NCI-H2107 treated with DMSO at 0.1 percent for 48 hours (cell line): ENCODE measurements at regions not wholly inside any gene's neighbourhood (a gene's known extent, or its start where the extent isn't known, plus 50 kb on each side); places are given as distances from the start of the nearest gene placed in this dataset.
"Not testable (repeated sequence)": the region's sequence is repeated elsewhere in the genome, so short reads cannot be mapped to it uniquely, and the experiment has no call there.

Experiments
- DNase-seq: peaks from one replicate; lab custom pipeline; 2025; ENCODE audit not compliant: unreplicated experiment; lab: John Stamatoyannopoulos, UW

DNA sequence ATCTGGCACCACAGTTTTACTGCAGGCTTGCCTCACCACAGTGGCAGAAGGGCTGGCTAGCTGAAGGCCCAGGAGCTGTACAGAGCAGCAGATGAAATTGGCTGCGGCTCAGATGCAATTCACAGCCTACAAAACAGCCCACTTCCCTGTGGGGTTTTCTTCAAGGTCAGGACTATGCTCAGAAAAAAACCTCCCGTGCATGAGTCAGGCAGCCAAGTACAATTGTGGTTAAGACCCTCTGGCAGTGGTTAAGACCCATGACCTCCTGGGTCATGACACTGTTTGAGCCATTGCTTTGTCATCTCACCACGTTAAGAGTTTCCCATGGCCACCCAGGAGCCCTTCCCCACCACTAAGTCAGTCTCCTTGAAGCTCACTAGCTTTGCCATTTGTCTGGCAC is 276.3 kb downstream of the HNRNPD start:
- DNase-seq: no peak

DNA sequence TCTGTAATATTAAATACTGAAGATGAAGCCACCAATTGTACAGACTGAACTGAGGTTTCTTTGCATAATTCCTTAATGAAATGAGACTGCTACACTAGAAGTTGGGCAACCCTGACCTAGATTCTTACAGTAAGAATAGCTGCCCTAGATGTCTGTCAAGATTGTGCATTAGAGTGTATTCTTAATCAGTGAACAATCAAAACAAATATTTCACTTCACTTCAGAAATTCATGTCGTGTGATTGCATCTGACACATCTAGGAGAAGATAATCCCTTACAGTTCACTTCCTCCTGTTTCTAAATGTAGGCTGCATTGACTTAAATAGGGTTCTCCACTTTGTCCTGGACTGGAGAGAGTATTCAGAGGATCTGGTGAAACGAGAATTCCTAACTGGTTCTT is 283.1 kb downstream of the HNRNPD start:
- no peak for DNase-seq

DNA sequence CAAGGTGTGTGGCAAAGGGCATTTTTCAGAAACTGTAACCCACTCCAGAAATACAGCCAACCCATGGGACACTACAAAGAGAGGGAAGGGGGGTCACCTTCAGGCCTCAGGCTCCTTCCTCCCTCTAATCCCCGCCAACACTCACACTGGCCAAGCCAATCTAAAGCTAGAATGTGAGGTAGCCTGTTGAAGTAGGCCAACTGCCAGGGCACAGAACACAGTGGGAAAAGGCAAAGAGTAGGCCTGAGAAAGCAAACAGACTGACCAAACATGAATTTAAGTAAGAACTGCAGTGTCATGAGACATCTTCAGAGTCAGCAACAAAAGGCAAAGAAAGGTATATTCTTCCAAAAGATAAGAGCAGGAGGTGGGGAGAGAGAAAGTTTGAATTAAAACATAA is 289.0 kb downstream of the HNRNPD start:
- no peak for DNase-seq

DNA sequence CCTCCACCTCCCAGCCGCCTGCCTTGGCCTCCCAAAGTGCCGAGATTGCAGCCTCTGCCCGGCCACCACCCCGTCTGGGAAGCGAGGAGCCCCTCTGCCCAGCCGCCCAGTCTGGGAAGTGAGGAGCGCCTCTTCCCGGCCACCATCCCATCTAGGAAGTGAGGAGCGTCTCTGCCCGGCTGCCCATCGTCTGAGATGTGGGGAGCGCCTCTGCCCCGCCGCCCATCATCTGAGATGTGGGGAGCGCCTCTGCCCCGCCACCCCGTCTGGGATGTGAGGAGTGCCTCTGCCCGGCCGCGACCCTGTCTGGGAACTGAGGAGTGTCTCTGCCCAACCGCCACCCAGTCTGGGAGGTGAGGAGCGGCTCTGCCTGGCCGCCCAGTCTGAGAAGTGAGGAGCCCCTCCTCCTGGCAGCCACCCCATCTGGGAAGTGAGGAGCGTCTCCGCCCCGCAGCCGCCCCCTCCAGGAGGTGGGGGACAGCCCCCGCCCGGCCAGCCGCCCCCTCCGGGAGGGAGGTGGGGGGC is 296.3 kb downstream of the HNRNPD start:
- DNase-seq: not testable (repeated sequence)

DNA sequence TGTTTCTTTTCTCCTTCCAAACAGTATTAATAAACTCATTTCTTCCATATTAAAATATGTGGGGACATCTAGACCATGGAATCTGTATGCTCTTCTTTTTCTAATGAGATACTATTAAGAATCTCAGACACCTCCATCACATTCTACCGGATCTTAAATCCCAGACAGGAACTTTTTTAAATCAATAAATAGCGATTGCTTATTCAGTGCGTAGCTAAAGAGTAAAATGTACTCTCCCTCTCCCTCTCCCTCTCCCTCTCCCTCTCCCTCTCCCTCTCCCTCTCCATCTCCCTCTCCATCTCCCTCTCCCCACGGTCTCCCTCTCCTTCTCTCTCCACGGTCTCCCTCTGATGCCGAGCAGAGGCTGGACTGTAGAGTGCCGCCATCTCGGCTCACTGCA is 297.0 kb downstream of the HNRNPD start:
- DNase-seq: no peak

DNA sequence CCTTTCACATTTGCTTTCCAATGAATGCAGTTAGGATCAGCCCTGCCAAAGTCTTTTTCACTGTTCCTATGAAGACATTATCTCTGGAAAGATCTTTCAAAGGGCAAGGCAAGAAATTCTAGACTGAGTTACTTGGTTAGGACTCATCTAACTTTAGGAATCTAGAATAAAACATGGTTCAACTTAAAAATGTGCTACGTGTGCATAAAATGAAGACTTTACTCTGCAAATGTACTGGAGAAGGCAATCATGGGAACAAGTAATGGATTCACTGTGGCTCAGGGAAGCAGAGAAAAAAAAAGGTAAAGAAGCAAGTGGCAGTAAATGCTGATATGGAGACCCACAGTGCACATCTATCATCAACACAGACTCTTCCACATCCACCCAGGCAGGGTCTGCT is 297.4 kb downstream of the HNRNPD start:
- no peak for DNase-seq

DNA sequence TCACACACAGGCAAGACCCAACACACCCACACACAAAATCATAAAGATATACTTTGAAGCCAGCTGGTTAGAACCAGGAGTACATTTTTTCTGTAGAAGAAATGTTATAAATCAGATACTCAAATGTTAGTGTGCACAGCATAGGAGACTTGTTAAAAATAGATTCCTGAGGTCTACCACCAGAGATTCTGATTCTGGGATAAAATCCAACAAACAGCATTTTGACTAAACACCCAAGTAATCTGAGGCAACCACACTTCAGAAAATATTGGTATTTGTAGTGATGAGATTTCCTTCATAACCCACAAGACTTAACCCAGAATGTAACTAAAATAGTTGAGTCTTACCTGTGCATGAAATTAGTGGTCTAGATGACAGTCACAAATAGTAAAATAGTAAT is 301.8 kb downstream of the HNRNPD start:
- DNase-seq: no peak

DNA sequence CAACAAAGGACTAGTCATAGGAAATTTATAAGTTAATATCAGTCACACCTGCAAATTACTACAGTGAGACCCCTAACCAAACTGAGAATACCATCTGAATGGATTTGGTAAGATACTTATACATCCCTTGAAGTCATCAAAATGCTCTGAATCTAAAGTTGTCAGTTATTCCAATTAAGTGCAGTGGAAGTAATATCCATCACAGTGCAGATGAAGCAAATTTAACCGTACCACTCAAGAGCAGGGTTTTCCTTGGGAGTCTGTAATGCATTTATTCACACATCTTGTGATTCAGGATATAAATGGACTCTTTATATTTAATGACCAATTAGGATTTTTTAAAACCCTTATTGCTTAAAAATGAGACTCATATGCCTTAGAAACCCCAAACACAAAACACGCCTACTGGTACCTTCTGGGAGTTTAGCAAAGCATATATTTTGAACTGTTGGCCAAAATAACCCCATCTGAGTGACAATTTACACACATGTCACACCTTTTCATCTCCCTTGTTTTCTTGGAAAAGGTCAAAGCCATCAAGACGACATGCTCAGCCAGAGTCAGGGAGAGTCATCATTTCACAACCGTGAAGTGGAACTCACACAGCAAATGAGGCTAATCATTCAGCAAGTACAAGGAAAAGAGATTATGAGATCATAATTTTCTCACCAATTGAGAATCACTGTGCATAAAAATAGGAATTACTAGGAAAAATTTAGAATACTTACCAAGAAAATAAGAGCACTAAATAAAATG is 303.7 kb downstream of the HNRNPD start:
- no peak for DNase-seq

DNA sequence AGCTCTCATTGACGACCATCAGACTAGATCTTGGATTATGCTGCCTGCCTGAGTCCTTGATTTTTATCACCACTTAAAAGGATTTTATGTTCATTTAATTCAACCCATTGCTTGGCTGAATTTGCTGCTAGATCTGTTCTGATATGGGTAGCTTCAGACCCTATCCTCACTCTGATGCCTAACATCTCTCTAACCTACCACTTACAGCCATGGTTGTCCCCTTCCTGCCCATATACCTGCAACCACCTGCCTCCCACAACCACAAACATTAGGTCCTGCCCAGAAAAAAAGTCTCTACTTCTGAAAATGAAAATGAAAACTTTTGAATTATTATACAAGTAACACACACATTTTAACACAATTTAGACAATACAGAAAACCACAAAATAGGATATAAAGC is 310.8 kb downstream of the HNRNPD start:
- DNase-seq: no peak

DNA sequence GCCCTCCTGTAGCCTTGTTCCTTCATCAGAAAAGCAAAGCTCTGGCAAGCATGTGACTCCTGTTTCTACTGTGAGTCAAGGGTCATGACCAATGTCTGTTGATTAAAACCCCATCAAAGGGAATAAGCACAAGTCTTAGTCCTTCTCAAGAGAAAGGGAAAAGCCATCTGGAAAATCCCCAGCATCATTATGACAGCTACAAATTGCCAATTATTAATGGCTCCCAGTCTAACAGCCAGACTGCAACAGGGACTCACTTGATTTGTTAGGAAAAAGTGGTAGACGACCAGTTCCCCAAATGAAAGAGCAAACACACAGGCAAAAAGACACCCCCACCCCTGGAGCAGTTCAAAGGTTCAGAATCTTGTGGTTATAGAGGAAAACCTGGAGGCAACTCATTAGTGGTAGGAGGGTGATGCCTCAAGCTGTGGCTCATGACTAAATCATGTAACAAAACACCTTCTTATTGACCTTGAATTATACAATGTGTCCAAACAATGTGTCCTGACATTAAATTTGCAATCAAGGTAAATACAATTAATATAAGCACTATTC is 315.7 kb downstream of the HNRNPD start:
- no peak for DNase-seq

DNA sequence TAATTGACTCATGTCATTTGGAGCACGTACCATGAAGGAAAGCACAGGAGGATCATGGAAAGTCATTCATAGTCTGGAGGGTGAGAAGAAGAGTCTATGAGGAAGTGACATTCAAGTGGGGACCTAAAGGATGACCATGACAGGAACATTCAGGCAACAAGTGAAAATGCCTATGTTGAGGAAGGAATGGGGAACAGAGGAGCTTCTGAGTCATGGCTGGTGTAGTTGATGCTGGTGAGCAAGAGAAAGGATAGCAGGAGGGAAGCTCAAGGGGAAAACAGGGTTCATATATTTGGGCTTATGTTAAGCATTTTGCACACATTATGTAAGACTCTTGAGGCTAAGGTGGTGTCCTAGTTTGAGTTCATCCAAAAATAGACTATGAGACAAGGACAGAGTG is 318.6 kb downstream of the HNRNPD start:
- DNase-seq: no peak

DNA sequence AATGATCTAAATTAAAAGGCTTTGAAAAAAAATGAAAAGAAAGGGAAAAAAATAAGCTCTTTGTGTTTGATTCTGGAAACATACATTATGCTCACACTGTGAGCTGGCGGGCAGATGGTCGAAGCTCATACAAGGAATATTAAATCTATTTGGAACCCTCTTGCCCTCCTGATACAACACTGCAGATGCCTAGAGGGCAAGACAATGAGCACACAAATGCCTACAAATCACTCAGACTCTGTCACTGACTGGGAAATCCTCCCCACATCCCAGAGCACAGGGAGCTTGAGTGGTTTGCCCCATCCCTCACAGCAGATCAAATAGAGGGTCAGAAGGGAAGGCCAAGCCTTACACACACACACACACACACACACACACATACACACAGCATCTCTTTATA is 320.4 kb downstream of the HNRNPD start:
- no peak for DNase-seq

DNA sequence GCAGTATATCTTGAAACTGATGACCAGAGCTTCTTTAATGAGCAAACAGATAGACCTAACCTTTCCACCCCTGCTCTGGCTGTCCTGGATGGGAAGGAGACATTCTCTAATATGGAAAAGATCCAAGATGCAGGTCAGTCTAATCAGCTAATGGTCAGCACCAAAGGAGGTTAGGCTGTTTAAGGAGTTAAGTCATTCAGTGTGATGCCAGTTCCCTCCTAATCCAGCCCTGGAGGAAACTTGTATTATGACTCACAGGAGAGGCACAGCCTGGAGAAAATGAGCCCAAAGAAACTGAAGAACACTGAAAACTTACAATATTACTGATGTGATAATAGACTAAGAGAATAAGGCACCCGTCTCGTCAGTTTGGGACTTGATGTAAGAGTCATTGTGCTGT is 323.0 kb downstream of the HNRNPD start:
- no peak for DNase-seq

DNA sequence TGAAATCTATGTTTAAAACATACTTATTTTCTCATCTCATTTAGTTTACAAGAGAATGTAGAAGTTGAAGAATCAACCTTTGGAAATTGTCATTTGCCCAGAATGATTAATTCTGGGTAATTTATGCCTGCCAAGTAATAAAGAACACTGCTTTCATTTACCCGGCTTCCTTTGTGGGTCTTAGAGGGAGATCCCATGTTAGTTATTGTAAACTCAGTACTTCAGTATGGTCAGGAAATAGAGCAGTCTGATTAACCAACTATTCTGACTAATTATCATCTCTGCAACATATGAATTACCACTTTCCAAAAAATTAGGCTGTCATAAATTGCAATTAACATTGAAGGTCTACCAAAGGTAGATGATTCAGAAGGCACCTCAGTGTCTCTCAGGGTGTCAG is 324.5 kb downstream of the HNRNPD start:
- no peak for DNase-seq

DNA sequence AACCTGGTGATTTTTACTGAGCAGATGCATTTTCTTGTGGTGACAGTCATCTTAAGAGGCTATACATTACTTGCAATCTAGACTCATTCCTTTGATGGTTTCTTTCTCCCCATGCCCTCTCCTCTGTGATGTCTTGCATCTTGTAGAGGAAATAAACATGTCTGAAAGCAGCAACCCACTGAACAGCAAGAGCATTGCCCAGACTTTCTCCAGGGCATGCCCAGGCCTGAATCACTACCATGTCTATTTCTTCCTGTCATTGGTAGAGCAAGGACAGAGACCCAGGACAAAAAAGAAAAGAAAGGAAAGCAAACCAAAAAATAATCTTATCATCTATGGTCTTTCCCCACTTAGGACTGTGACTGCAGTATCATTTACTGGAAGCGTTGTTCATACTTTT is 326.1 kb downstream of the HNRNPD start:
- no peak for DNase-seq

DNA sequence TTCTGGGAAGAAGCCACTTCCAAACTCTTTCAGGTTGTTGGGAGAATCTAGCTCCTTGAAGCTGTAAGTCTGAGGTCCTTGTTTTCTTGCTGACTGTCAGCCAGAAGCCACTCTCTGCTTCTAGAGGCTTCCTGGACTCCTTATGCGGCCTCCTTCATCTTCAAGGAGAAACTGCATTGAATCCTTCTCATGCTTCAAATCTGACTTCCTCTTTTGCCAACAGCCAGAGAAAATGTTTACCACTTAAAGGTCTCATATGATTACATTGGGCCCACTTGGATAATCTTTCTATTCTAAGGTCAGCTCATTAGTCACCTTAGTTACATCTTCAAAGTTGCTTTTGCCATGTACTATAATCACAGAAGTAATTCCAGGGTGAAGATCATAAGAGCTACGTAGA is 327.0 kb downstream of the HNRNPD start:
- no peak for DNase-seq

DNA sequence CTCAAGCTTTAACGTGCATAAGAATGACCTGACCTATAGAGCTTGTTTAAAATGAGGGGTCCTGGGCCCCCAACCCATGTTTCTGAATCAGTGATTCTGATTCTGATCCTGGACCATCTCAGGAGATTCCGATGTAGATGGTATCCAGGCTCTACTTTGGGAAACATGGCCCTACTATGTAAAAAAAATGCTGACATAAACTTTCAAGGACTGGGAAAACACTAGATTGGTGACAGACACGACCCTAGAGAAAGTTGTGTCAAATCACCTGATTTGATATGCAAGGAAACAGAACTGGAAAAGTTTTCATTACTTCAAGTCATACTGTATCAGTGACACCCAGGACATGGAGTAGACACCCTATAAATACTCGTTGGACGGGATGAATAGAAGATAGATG is 328.5 kb downstream of the HNRNPD start:
- no peak for DNase-seq

DNA sequence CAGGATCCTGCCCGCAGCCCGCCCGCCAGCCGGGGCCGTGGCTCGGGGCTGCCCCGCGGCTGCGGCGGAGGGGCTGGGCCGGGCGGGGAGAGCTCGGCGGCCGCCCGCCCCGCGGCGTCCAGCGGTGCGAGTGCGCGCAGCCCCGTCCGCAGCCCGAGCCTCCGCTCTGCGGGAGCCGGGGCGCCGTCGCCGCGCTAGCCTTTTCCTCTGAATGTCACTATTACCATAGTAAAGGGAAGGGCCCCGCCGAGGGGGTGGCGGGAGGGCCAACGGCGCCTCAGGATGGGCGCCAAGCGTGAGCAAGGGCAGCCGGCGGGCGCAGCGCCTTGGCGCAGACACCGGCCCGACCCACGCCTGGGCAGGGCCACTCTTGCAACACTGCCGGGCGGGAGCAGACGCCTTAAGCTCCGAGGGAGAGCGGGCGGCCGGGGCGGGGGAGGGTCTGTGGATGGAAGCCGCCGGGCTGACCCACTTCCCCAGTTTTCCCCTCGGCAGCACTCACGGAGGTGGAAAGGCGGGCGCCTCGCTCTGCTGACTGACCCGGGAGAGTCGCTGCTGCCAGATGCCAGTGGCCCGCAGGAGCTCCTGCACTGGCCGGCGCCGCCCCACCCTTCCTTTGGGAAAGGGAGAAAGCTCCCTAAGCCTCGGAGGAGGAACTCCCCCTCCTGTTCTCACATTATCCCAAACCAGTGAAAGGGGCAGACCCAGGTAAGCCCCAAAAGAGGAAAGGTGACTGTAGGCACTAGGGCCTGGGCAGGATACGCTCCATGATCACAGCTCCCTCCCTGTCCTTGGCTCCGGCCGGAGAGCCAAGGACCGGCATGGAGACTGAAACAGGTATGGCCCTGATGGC is 329.4 kb downstream of the HNRNPD start:
- DNase-seq: no peak

DNA sequence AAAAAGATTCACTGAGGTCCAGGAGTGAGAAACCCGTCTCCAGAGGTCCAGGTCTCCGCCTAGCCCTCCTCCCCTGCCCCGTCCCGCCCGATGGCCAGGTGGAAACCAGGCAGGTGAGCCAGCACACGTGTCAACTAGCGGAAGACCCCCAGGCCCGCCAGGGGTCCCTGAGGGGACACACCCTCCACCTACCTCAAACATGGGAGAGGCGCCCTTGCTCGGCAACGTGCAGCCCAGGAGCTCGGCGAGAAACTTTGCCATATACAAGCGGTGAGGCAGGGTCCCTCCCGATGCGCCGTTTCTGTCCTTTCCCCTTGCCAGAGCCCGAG is 330.0 kb downstream of the HNRNPD start:
- no peak for DNase-seq

DNA sequence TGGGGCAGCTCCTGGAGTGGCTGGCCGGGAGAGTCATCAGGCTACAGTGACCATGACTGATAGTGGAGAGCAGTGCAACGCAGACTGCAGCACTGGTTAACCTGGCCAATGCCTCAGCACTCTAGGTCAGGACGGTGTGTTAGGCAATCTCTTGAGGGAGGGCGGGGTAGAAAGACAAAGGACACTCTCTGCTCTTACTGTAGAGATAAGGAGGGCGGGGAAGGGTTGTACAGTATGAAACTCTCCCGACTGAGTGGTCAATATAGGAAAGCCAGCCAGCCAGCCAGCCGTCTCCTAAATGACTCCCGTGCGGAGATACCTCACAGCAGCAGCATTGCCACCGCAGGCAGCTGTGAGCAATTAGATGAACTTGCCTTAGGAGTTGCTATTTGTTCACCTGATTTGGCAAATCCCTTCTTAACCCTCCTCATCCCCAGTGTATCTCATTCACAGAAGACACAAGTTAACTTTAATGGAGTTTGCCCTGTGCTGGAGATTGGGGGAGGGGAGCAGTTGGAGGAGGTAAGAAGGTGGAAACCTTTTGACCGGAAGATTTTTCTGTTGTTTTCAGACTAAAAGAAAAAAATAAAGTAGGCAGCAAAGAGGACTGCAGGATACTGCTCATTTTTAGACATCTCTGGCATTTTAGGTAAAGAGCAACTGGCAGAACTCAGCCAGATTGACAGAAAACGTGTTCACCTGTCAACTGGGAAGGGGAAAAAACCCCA is 330.5 kb downstream of the HNRNPD start:
- no peak for DNase-seq

DNA sequence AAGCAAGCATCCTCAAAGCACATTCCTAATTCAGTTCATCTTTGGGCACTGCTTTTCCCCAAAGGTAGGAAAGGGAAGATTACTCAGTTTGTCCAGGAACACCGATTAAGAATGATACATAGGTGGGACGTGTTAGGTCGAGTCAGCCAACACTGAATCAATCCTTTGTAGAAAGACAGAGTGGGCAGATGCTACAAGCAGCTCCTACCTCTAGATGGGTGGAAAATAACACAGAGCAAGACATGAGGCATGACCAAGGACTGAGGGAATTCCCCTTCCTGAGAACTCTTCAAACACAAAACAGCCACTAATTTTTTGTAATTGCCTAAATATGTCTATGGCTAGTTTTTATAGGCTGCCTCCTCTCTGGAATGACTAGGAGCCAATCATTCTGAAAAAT is 331.7 kb downstream of the HNRNPD start:
- DNase-seq: no peak

DNA sequence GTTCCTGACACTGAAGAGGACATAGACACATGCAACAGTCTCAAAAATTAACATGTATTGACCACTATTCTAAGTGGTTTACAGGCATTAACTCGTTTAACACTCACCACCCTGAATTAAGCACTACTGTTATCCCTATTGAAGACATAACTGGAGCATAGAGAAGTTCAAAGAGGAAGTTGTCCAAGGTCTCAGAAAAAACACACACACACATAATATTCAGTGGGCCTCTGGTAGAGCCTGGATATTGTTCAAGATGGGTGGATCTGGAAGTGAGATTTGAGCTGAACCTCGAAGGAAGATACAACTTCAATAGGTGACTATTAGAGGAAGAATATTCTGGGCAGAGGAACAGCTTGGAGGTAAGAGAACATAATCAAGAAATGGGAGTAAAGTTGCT is 334.9 kb downstream of the HNRNPD start:
- DNase-seq: no peak
